Small intestine (tissue), 7 donors: ENCODE measurements at regions not wholly inside any gene's neighbourhood (a gene's known extent, or its start where the extent isn't known, plus 50 kb on each side); places are given as distances from the start of the nearest gene placed in this dataset.
A peak's percentile ranks its signal among the peaks of the same experiment; 100 is the strongest.

ENCODE experiments used
- DNase-seq, 2 donors: peaks; one replicate each; pipeline versions ENCODE4 v3.0.0 to v3.0.0-alpha.2; 2013
- FAIRE-seq: peaks from 2 replicates; lab custom pipeline; 2012; peaks lifted over from hg19 to GRCh38; lab: Jason Lieb, UNC
- H3K27ac ChIP-seq, 3 donors: one replicate each; pipeline ENCODE4 v1.5.1; 2013; ENCODE audit warnings: low read length in 2 of 3, mild to moderate bottlenecking in 2 of 3, control low read depth in 1 of 3, inconsistent platforms in 1 of 3, low read depth in 1 of 3, moderate library complexity in 1 of 3
- H3K27me3 ChIP-seq, 3 donors: one replicate each; pipeline ENCODE4 v1.6.1; 2013; ENCODE audit warnings: low read length in 3 of 3, inconsistent platforms in 1 of 3; ENCODE audit not compliant: control insufficient read depth in 3 of 3, insufficient read depth in 3 of 3
- H3K36me3 ChIP-seq, 3 donors: one replicate each; pipeline ENCODE4 v1.6.1; 2013; ENCODE audit warnings: low read length in 3 of 3, inconsistent platforms in 1 of 3, low read depth in 1 of 3, mild to moderate bottlenecking in 1 of 3, moderate library complexity in 1 of 3; ENCODE audit not compliant: control insufficient read depth in 3 of 3, insufficient read depth in 2 of 3
- H3K4me1 ChIP-seq, 3 donors: one replicate each; pipeline ENCODE4 v1.6.1; 2013; ENCODE audit warnings: low read length in 2 of 3, inconsistent platforms in 1 of 3, low read depth in 1 of 3, mild to moderate bottlenecking in 1 of 3, moderate library complexity in 1 of 3; ENCODE audit not compliant: control insufficient read depth in 3 of 3, insufficient read depth in 2 of 3
- H3K4me3 ChIP-seq, 3 donors: one replicate each; pipeline ENCODE4 v1.5.1; 2013; ENCODE audit warnings: low read length in 3 of 3, control low read depth in 1 of 3, inconsistent platforms in 1 of 3, low read depth in 1 of 3, mild to moderate bottlenecking in 1 of 3, moderate library complexity in 1 of 3
- H3K9me3 ChIP-seq, 2 donors: one replicate each; pipeline ENCODE4 v1.6.1; 2013; ENCODE audit warnings: low read depth in 1 of 2, low read length in 1 of 2; ENCODE audit not compliant: control insufficient read depth in 2 of 2, insufficient read depth in 1 of 2
- WGBS, 3 donors: extraction: QIAGEN DNeasy Blood & Tissue Kit; methylation state at CpG; one replicate each; pipeline ENCODE4 v1.1.7; 2013; 5-methylcytosine and 5-hydroxymethylcytosine counted together
- donor health status: healthy with polysubstance abuse.
- donor health status: control.
- donor health status: control.
- donor health status: Bipolar disorder and iron deficiency.
- donor health status: healthy.

GRCh38 chr10:81013771-81014170, 476.1 kb downstream of the SH2D4B start:
- H3K36me3 ChIP-seq, result no peaks in the 10 kb centered on the region
- 49 to 59% (median 49%) methylated on average over 5 of the region's 5 CpGs for WGBS, 3 donors

GRCh38 chr10:81019029-81019890, 481.6 kb downstream of the SH2D4B start:
- Histone ChIP-seq H3K4me1 (no peaks in the 10 kb centered on the region), H3K36me3 (no peaks in the 10 kb centered on the region), H3K4me3 (no peak overlapping the region), H3K9me3 (no peaks in the 10 kb centered on the region), H3K27ac (no peak overlapping the region), H3K27me3 (no peaks in the 10 kb centered on the region)
- peak; percentile 19 to 39 for DNase-seq
- no peak for FAIRE-seq
- WGBS, 3 donors, result 48 to 57% (median 55%) methylated on average over 8 of the region's 8 CpGs

More at GRCh38 chr10:81013771-81014170, 476.1 kb downstream of the SH2D4B start:
- Histone ChIP-seq H3K4me1 (no peaks in the 10 kb centered on the region), H3K9me3 (no peaks in the 10 kb centered on the region), H3K27me3 (peaks cover 0 to 2% (median 0%) of the 10 kb centered on the region in 3 donors), H3K4me3 (no peak overlapping the region), H3K27ac (no peak overlapping the region)
- FAIRE-seq (no peak), DNase-seq (no peak)

GRCh38 chr10:81021428-81022129, 483.9 kb downstream of the SH2D4B start:
- no peaks in the 10 kb centered on the region for H3K27me3 ChIP-seq
- 64 to 83% (median 68%) methylated on average over 3 of the region's 3 CpGs for WGBS, 3 donors
- FAIRE-seq, result no peak

GRCh38 chr10:81026591-81026990, 488.9 kb downstream of the SH2D4B start:
- Histone ChIP-seq H3K27ac (no peak overlapping the region), H3K27me3 (no peaks in the 10 kb centered on the region), H3K4me1 (no peaks in the 10 kb centered on the region), H3K4me3 (no peak overlapping the region), H3K9me3 (peaks cover 0 to 3% of the 10 kb centered on the region in 2 donors), H3K36me3 (no peaks in the 10 kb centered on the region)
- DNase-seq, result no peak
- 63 to 75% (median 64%) methylated on average over 3 of the region's 3 CpGs for WGBS, 3 donors
- FAIRE-seq, result no peak

More at GRCh38 chr10:81021428-81022129, 483.9 kb downstream of the SH2D4B start:
- H3K9me3 ChIP-seq, result no peaks in the 10 kb centered on the region
- H3K4me1 ChIP-seq, result no peaks in the 10 kb centered on the region
- no peak overlapping the region for H3K4me3 ChIP-seq
- H3K36me3 ChIP-seq, result no peaks in the 10 kb centered on the region
- no peak for DNase-seq
- no peak overlapping the region for H3K27ac ChIP-seq

- no peak for FAIRE-seq
Measured at GRCh38 chr10:81027223-81027622, 489.5 kb downstream of the SH2D4B start.

GRCh38 chr10:81027706-81028105, 490.0 kb downstream of the SH2D4B start:
- no peaks in the 10 kb centered on the region for H3K36me3 ChIP-seq
- H3K9me3 ChIP-seq, result peaks cover 0 to 3% of the 10 kb centered on the region in 2 donors
- 90 to 95% (median 93%) methylated on average over 4 of the region's 4 CpGs for WGBS, 3 donors
- no peak for FAIRE-seq
- no peaks in the 10 kb centered on the region for H3K27me3 ChIP-seq
- no peak overlapping the region for H3K27ac ChIP-seq
- no peak overlapping the region for H3K4me3 ChIP-seq
- DNase-seq, result no peak
- H3K4me1 ChIP-seq, result no peaks in the 10 kb centered on the region

More at GRCh38 chr10:81027223-81027622, 489.5 kb downstream of the SH2D4B start:
- 62 to 78% (median 70%) methylated on average over 1 of the region's 1 CpG for WGBS, 3 donors
- H3K27ac ChIP-seq, result no peak overlapping the region
- no peaks in the 10 kb centered on the region for H3K36me3 ChIP-seq
- H3K4me3 ChIP-seq, result no peak overlapping the region
- no peaks in the 10 kb centered on the region for H3K4me1 ChIP-seq
- peaks cover 0 to 3% of the 10 kb centered on the region in 2 donors for H3K9me3 ChIP-seq
- DNase-seq, result no peak
- H3K27me3 ChIP-seq, result no peaks in the 10 kb centered on the region

GRCh38 chr10:81031774-81032173, 494.1 kb downstream of the SH2D4B start:
- FAIRE-seq (no peak), DNase-seq (no peak)
- Histone ChIP-seq H3K27ac (no peak overlapping the region), H3K4me1 (no peaks in the 10 kb centered on the region), H3K4me3 (no peak overlapping the region), H3K9me3 (peaks cover 0 to 3% of the 10 kb centered on the region in 2 donors), H3K27me3 (no peaks in the 10 kb centered on the region), H3K36me3 (no peaks in the 10 kb centered on the region)
- WGBS, 3 donors, result 76 to 83% (median 78%) methylated on average over 1 of the region's 1 CpG

GRCh38 chr10:81034383-81034782, 496.7 kb downstream of the SH2D4B start:
- Histone ChIP-seq H3K4me3 (no peak overlapping the region), H3K27me3 (no peaks in the 10 kb centered on the region), H3K4me1 (no peaks in the 10 kb centered on the region), H3K27ac (no peak overlapping the region), H3K9me3 (no peaks in the 10 kb centered on the region), H3K36me3 (no peaks in the 10 kb centered on the region)
- WGBS, 3 donors, result 53 to 56% (median 54%) methylated on average over 4 of the region's 4 CpGs
- DNase-seq (no peak), FAIRE-seq (no peak)
